ENCODE measurements at regions not wholly inside any gene's neighbourhood (a gene's known extent, or its start where the extent isn't known, plus 50 kb on each side); places are given as distances from the start of the nearest gene placed in this dataset.

- TF ChIP-seq POLR2AphosphoS5 (IDR thresholded peaks at IDR 0.05; ENCODE audit: low read depth, low read length) (no peak), SIN3A (IDR thresholded peaks at IDR 0.05; ENCODE audit: borderline replicate concordance, insufficient read depth, low read length) (no peak)
- TF ChIP-seq, protein P1, sequence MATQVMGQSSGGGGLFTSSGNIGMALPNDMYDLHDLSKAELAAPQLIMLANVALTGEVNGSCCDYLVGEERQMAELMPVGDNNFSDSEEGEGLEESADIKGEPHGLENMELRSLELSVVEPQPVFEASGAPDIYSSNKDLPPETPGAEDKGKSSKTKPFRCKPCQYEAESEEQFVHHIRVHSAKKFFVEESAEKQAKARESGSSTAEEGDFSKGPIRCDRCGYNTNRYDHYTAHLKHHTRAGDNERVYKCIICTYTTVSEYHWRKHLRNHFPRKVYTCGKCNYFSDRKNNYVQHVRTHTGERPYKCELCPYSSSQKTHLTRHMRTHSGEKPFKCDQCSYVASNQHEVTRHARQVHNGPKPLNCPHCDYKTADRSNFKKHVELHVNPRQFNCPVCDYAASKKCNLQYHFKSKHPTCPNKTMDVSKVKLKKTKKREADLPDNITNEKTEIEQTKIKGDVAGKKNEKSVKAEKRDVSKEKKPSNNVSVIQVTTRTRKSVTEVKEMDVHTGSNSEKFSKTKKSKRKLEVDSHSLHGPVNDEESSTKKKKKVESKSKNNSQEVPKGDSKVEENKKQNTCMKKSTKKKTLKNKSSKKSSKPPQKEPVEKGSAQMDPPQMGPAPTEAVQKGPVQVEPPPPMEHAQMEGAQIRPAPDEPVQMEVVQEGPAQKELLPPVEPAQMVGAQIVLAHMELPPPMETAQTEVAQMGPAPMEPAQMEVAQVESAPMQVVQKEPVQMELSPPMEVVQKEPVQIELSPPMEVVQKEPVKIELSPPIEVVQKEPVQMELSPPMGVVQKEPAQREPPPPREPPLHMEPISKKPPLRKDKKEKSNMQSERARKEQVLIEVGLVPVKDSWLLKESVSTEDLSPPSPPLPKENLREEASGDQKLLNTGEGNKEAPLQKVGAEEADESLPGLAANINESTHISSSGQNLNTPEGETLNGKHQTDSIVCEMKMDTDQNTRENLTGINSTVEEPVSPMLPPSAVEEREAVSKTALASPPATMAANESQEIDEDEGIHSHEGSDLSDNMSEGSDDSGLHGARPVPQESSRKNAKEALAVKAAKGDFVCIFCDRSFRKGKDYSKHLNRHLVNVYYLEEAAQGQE (IDR thresholded peaks at IDR 0.05; ENCODE audit: insufficient read depth in 1 of 2, low read depth in 2 of 2, low read length in 2 of 2) = no peak
These were observed 253.7 kb downstream of the GRXCR1 start for GRCh38 chr4:43146198-43146597.
